ENCODE measurements at regions not wholly inside any gene's neighbourhood (a gene's known extent, or its start where the extent isn't known, plus 50 kb on each side); places are given as distances from the start of the nearest gene placed in this dataset.

DNA sequence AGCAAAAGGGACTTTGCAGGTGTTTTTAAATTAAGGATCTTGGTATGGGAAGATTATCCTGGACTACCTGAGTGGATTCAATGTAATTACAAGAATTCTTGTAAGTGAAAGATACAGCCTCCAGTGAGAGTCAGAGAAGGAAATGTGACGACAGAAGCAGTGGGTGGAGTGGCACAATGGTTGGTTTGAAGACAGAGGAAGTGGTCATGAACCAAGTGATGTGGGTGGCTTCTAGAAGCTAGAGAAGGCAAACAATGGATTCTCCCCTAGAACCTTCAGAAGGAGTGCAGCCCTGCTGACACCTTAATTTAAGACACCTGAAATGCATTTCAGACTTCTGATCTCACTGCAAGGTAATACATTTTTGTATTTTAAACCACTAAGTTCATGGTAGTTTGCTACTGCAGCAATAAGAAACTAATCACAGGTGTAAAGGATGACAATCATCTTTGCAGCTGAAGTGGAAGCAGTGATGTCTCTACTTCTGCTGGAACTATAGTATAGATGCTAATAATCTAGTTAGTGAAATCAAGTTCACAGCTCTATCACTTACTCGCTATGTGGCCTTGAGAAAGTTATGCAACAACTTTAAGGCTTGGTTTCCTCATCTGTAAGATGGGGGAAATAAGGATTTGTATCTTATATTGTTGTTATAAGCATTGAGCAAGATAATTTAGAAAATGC lies 403.4 kb upstream of the SUCLG2 start:
- DNase-seq (ENCODE audit: low read depth, low spot score) = no peak

GRCh38 chr3:68056556-68056955 lies 402.1 kb upstream of the SUCLG2 start:
- no peak for DNase-seq (ENCODE audit: low read depth, low spot score)

DNA sequence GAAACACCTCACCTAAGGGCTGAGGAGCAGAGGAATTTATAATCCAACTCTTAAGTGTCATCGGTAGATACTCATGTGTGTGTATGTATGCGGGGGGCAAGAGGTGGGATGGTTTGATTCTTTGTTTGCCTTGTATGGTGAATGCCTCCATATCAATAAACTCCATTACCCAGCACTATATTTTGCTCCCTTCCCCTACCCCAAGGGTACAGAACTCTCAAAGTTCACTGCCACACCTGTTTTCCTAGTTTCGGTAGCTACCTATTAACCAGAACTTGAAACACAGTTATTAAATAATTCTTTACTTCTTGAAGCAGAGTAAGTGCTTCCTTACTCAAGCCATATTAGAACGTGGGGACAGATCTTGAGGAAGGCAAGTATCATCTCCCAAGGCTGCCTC lies 400.8 kb upstream of the SUCLG2 start:
- no peak for DNase-seq (ENCODE audit: low read depth, low spot score)

DNA sequence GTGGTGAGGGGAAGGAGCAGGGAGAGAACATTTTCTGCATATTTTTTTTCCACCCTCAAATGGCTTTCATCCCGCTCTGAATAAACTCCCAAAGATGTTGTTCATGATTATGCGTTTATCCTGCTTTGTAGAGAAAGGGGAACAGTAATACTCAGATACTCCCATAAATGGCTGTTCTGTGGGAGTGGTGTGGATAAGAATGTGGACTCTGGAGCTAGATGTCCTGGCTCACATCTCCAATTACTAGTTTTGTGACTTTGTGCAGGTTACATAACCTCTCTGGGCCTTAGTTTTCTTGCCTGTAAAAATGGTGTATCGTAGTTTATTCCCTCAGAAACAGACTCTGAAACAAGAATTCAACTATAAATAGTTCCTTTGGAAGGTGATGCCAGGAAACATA lies 395.4 kb upstream of the SUCLG2 start:
- no peak for DNase-seq (ENCODE audit: low read depth, low spot score)

DNA sequence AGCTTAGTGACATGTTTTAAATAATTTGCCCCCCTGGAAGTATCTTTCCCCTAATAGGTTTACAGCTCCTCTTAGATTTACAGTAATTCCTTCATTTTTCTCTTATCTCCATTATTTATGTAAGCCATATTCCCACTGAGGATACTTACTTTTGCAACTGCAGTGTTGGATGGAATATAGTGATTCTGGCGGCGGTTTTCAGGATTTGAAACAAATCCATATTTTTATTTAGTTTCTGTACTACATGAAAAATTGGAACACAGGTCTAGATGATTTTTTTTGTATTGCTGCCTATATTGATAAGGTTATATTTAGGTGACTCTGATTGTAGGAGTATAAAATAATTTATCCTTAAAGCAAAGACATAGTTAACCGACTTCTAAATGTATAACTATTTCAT lies 391.6 kb upstream of the SUCLG2 start:
- no peak for DNase-seq (ENCODE audit: low read depth, low spot score)

- DNase-seq (ENCODE audit: low read depth, low spot score) = no peak
Observed at GRCh38 chr3:68033867-68034266, 379.5 kb upstream of the SUCLG2 start.

- DNase-seq (ENCODE audit: low read depth, low spot score) = no peak
Observed at GRCh38 chr3:68032209-68032608, 377.8 kb upstream of the SUCLG2 start.

DNA sequence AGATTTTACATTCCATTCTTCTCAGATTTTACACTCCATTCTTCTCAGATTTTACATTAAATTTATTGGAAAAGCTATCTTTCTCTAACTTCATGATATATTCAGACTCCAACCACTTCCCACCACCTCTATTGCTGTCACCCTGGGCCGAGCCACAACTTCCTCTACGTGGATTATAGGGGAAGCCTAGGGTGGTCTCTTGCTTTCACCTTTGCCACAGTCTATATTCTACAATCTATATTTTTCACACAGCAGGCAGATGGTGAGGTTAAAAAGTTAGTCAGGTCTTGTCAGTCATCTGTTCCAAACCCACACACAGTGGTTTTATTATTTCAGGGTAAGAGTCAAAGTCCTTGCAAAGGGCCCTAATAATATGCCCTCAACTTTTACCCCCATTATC lies 370.8 kb upstream of the SUCLG2 start:
- DNase-seq (ENCODE audit: low read depth, low spot score) = no peak

DNA sequence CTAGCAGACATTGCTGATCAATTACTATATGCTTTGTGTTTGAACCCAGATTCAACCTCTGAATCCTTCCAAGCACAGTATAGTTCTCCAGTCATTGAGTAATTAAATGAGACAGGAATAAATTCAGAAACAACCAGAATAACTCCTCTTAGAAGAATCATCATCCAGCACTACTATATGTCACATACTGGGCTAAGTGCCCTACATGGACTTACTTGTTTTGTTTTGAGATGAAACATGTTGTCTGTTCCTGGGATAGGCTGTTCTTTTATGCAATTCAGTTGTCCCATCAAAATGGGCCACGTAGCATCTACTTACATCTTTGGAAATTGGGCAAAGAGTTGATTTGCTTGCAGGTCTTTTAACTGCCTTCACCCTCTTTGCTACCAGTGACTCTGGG lies 365.5 kb upstream of the SUCLG2 start:
- no peak for DNase-seq (ENCODE audit: low read depth, low spot score)

DNA sequence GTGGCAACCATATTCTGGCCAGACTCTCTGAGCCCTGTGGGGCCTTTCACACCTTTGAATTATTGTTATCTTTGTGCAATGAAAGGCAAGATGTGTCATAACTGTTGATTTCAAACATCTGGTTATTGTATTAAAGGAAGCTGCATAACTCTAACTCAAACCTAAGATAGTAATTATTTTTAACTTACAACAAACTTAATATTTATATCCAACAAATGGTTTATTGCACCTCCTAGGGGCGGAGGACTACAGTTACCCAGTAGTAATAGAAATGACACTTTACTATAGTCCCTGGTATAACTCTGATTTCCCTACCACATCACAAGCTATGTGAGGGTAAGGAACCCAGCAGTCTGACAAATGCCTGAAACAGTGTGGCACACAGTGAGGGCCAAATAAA lies 363.9 kb upstream of the SUCLG2 start:
- DNase-seq (ENCODE audit: low read depth, low spot score) = no peak

DNA sequence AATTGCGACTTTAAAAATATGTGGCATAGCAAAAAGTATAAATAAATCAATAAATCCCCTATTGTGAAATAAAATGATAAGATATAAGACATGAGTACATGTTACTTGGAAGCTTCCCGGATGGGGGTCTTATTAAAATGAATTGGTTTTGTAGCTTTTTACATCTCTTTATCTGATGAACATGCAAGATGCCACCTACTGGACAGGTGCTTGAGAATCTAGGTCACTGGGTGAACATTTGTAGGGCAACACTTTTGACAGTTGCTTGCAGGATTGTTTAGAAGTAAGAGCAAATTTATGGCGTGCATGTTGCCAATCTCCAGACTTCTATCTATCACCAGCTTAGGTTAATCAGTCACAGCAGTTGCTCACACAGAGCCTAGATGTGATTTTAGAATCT lies 362.7 kb upstream of the SUCLG2 start:
- DNase-seq (ENCODE audit: low read depth, low spot score) = no peak

- DNase-seq (ENCODE audit: low read depth, low spot score) = no peak
Observed at GRCh38 chr3:68009900-68010299, 355.5 kb upstream of the SUCLG2 start.

DNA sequence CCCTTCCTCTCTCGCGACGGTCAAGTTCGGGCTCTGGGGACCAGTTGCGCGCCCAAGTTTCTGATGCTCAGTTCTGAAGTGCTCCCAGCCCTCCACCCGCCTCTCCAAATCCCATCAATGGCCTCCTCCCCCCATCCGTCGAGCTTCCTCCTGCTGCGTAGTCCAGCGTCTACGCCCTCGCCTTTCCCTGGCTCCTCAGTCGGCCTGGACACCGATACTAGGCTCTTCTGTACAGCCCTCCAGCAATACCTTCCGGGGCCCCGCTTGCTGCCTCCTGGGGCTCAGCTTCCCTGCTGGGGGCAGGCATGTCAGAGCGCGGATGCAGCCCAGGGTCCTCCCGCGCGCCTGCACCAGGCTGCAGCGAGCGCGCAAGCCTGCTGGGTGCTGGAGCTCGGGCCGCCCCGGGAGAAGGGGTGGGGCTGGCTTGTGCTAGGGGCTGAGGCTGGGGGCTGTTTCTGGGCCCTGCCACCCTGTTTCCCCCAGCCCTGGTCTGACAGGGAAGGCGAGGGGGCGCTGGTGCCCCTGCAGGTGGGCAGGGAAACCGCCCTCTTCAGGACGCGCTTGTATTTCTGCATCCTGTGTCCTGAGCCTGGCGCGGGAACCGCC lies 353.3 kb upstream of the SUCLG2 start:
- no peak for DNase-seq (ENCODE audit: low read depth, low spot score)

DNA sequence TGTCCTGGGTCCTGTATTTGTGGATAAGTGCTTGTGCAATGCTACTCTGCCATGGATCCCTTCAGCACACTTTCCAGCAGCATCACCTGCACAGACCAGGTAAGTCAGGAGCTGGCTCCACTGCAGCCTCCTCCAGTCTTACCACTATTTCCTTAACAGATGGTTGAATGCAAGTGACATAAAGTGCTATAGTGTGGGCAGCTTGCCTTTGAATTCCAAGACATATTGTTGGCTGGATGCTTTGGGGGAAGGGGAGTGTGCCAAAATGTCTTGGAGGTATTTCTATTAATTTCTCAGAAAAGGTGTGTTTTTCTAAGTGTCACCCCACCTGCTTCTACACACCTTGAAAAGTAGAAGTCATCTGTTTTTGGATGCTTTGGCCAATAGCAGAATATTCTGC lies 352.2 kb upstream of the SUCLG2 start:
- no peak for DNase-seq (ENCODE audit: low read depth, low spot score)

GRCh38 chr3:68004091-68004490 lies 349.7 kb upstream of the SUCLG2 start:
- DNase-seq (ENCODE audit: low read depth, low spot score) = no peak

DNA sequence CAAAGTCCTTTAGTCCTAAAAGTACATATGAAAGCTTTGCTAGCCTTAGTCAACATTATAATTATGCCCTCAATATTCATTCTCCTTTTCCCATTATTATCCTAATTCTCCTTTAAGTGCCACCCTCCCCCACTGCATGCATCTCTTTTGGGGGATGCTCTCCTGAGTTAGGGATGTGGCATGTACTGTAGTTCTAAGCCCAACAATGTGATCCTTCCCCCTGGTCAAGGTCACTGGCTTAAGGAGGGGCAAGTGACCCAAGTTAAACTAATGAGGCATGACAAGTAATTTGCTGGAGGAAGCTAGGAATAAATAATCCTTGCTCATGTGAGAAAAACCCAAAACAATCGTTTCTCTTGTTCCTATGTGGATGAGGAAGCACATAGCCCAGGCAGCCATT lies 343.9 kb upstream of the SUCLG2 start:
- no peak for DNase-seq (ENCODE audit: low read depth, low spot score)

DNA sequence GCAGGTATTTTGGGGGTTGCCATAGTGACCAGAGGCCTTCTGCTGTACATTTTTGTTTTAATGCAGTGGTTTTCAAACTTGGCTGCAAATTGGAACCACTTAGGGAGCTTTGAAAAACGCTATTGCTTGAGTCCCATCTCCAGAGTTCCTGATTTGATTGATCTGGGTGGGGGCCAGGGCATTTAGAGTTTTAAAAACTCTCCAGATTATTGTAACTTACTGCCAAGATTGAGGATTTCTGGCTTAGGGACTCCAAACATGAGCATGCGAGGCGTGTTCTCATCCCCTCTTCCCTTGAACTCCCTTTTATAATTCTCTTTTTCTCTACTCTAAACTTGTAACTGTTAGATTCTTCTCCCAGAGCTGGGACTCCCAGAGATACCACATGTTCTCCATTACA lies 340.8 kb upstream of the SUCLG2 start:
- no peak for DNase-seq (ENCODE audit: low read depth, low spot score)

DNA sequence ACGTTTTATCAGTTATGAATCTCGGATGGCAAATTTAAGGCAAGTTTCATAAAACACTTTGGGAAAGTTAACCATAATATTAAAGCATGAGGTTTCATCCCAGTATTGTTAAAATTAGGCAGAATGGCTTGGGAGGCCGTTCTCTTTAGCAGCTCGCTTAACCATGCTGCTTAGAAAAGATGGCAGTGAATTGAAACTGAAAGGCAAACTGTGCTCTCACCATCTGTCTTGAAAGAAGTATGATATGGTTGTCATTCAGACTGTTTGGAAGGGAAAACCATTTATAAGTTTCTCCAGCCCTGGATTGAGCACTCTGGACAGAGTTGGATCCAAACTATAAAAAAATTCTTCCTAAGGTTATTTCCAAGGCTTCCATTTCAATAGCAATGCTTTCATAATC lies 332.3 kb upstream of the SUCLG2 start:
- DNase-seq (ENCODE audit: low read depth, low spot score) = no peak

DNA sequence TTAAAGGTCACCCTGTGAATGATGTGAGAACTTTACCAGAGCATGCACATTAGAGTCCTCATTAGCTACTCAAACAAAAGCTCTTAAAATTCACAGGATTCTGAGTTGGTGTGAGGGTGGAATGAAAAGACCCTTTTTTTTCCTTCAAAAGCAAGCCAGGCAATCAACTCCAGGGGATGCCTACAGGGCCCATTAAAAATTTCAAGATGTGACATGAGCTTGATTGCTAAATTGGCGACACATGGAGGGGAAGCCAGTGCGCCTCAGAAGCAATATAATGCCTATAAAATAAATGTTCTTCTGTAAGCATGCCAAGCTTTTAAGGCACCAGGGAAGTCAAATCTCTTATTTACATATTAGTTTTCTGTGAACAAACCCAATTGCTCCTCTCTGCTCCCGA lies 328.8 kb upstream of the SUCLG2 start:
- DNase-seq (ENCODE audit: low read depth, low spot score) = no peak

- no peak for DNase-seq (ENCODE audit: low read depth, low spot score)
Observed at GRCh38 chr3:67981077-67981476, 326.7 kb upstream of the SUCLG2 start.

DNA sequence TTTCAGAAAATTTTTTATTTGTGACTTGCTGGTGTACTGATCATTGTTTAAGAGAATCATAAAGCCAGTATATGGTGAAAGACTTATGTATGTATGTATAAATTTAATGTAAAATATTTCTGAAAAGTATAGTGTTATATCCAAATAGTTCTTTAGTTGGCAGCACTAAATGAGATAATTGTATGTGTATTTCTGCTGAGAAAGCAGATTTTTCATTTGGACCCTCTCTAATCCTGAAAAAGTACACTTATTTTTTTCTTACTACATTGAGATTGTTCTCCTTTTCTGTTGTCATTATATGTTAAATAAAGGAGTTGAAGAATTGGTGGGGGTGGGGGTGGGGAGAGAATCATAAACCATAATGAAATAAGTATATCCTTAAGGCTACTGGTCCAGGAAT lies 324.9 kb upstream of the SUCLG2 start:
- no peak for DNase-seq (ENCODE audit: low read depth, low spot score)

- no peak for DNase-seq (ENCODE audit: low read depth, low spot score)
Observed at GRCh38 chr3:67977762-67978161, 323.4 kb upstream of the SUCLG2 start.

GRCh38 chr3:67976663-67977062 lies 322.3 kb upstream of the SUCLG2 start:
- no peak for DNase-seq (ENCODE audit: low read depth, low spot score)

DNA sequence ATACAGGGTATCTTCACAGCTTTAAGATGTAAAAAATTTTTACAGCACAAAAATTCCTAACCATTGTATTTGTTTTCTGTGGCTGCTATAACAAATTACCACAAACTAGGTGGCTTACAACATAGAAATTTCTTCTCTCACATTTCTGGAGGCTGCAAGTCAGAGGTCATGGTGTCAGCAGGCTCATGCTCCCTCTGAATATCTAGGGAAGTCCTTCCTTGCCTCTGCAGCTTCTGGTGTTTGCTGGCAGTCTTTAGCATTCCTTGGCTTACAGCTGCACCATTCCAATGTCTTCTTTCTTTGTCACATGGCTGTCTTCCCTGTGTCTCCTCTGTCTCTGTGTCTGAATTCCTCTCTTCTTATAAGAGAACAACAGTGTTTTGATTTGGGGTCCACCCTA lies 310.2 kb upstream of the SUCLG2 start:
- DNase-seq (ENCODE audit: low read depth, low spot score) = no peak

Data from pulmonary artery endothelial cell (primary cell).